D341Med (cell line): ENCODE measurements at regions not wholly inside any gene's neighbourhood (a gene's known extent, or its start where the extent isn't known, plus 50 kb on each side); places are given as distances from the start of the nearest gene placed in this dataset.
A peak's percentile ranks its signal among the peaks of the same experiment; 100 is the strongest.

Experiments
- DNase-seq: peaks from one replicate; pipeline ENCODE4 v3.0.0; 2012; ENCODE audit warnings: low spot score

DNA sequence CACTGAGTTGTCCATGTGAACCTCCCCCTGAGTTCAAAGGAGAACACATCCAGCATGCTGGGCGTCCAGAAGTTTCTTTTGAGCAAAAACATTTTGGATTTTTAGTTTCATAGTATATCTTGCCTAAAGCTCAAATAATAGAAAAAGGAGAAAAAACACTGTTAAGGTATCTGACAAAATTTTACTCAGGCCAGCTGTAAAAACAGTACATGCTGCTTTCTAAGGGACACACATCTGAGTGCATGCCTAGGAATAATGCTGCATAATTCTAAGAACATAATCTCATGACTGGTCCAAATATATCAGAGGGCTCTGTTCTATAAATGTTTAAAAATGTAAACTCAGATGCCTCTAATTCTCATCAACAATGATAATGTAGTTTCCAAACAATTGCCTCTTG is 561.3 kb upstream of the INTU start:
- DNase-seq, result no peak

DNA sequence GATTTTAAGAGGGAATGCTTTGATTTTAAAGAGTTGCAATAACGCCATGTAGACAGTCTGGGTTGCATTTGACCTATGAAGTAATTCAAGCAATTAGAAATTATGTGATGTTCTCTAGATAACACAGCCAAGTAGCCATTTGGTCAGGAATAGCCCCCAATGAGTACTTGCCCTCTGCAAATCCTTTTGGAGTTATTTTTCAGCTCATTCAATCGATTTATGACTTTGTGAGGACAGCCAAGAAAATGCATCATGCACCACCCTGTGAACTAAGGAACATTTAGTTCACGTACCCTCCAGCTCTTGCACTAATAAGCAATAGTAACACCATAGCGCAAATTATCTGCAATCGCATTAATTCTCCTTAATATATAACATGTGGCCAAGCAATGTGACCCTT is 552.6 kb upstream of the INTU start:
- DNase-seq, result no peak

DNA sequence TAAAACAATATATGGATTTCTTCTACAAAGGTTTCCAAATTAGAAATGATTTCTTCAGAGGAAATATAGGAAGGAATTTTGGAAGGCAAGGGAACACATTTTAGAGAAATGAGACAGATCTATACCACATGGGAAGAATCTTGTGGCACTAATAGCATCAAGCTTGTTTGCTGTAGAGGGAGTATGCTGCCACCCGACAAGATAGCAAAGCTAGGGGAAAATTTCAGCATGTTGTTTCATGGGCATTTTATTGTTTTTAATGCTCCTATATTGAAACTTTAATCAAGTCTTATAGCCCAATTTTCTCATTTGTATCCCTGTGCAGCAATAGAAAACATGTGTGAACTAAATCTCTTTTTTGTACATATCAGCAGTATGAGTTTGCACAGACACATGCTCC is 551.7 kb upstream of the INTU start:
- no peak for DNase-seq

DNA sequence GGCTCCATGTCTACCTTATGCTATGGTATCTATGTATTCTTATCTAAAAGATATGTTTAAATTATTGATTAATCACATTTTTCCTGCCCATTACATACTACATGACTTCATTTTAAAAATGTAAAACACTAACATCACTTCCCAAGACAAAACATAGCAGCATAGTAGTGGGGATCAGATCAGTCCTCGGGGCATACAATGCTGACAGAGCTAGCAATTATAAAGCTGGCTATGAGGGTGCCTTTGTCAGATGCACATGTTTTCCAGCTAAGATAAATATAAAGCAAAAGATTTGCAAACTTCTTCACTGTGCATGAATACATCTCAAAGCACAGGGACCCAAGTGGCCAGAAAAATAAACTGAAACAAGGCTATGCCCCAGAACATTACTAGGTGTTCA is 549.8 kb upstream of the INTU start:
- DNase-seq, result no peak

DNA sequence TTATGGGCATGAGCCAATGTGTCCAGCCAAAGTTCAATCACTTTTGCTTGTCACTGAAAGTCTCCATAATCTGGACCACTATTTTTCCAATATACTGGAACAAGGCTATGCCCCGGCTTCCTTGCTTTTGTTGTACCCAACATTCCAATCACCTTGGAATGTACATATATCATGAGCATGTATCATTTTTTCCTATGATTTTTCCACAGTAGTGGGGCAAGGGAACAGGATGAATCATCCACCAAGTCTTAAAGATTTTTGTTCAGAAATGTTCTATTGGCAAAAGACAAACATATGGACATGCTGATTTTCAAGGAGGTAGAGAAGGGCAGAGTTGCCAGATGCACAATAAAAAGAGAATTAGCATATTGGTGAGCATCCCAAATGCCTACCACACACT is 548.1 kb upstream of the INTU start:
- DNase-seq, result no peak

DNA sequence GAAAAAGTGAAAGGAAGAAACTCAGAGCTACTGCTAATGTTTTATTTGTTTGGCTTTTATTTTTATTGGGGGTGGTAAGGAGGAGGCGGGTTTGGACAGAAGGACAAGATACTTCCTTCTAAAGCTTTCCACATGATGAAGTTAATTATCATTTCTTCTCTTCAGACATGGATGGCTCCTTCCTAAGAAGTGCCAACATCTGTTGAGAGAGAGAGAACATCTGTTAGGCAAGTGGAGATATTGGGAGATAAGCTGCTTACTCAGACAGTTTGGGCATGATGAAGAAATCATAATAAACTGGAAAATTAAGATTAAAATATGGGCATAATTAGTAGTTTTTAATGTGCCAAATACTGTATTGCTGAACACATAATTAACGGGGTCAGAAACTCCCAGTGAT is 535.7 kb upstream of the INTU start:
- DNase-seq, result peak; percentile 26

DNA sequence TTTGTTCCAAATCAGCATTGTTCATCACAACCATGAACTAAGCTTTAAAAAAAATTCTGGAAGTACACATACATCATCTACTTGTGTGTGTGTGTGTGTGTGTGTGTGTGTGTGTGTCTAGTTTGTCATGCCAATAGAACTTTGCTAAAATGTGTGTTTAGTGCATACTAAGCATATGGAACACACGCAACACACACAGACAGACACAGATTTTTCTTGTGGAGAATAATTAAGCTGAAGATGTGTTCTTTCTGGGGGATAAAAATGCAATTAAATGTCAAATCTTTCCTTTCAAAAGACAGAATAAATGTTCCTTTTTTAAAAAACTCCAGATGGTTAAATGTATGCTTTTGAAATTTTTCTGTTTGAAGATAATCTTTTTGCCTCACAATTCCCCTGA is 530.4 kb upstream of the INTU start:
- DNase-seq, result no peak

DNA sequence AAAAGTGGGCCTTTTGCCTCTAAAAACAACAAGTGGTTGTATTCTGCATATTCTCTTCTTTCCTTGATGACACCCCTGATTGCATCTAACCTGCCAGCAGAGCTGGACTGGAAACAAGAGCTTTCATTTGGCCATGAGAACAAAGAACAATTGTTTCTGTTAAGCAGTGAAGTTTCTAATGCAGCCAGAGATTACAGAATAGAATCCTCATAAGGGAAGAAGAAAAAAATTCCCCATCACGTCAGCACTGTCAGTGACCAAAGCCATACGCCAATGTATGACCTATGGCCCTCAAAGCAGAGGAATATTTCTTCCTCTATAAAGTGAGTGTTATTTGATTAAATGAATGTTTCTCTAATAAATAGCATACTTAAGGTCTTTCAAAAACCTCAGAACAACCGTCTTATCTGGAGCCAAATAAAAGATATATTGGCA is 529.1 kb upstream of the INTU start:
- no peak for DNase-seq

DNA sequence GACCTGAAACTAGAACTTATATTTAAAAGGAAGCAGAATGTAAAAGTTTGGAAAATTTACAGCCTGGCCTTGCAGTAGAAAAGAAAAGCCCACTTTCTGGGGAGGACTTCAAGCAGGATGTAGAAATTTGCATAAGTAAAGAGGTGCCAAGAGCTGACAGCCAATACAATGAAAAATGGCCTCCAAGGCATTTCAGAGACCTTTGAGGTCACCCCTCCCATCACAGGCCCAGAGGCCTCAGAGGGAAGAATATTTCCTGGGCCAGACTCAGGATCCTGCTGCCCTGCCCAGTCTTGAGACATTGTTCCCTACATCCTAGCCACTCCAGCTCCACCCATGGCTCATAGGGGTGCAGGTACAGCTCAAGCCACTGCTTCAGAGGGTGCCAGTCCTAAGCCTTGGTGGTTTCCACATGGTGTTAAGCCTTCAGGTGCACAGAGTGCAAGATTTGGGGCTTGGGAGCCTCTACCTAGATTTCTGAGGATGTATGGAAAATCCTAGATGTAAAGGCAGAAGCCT is 518.9 kb upstream of the INTU start:
- DNase-seq, result no peak

DNA sequence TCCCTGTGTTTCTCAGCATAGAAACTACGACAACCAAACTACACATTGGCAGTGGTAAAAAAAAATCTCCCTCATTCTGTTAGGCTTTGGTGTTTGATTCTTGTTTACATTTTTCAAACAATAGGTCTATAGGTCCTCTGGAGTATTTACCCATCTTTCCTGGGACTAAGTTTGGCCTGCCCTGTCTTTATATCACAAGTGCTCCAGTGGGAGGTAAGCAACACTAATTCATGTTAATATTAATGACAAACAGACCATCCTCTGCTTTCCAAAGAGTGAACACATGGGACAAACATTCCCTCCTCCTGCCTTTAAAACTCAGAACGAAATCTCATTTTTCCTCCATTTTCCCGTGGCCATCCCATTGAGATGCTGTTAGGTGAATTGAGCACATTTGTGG is 514.1 kb upstream of the INTU start:
- DNase-seq, result no peak

DNA sequence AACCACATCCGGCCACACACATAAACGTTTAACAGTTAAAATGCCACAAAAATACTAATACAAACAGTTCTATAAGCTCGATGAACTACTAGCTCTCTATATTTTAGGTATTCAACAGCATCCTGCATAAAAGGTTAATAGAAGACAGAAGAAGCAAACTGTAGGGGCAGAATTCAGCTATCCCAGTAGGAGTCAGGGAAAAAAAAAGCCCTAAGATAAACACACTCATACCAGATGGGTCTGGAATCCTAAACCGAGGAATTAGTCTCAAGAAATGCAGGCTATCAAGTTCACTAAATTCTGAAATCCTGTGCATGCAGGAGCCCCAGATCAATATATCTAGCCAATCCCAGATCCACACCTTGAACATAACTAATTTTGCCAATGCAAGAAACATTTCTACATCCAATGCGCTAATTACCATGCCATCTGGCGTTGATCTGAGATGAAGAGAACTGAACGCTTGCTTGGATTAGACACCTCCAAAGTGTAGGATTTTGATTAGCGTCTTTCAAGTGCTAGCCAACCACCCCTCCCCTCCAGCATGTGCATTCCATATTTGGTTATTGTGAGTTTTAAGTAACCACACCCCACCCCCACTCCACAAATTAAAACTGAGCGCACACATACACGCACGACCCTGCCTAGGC is 512.2 kb upstream of the INTU start:
- peak; percentile 69 for DNase-seq

DNA sequence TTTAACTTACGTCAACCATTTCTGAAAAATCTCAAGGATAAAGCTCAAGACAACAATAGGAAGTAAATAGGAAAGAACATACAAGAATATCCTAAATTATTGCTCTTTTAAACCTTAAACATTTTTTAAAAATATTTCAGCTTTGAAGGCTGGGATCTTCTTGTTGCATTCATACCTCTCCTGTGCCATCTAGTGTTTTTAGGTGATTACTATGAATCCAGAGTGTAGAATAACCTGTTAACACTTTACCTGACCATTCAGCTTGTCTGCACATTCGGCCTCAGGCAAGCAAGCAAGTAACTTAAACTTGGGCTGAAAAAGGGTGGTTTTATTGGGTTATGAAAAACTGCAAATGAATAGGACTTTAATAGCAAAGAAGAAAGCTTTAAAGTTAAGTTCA is 507.8 kb upstream of the INTU start:
- no peak for DNase-seq

DNA sequence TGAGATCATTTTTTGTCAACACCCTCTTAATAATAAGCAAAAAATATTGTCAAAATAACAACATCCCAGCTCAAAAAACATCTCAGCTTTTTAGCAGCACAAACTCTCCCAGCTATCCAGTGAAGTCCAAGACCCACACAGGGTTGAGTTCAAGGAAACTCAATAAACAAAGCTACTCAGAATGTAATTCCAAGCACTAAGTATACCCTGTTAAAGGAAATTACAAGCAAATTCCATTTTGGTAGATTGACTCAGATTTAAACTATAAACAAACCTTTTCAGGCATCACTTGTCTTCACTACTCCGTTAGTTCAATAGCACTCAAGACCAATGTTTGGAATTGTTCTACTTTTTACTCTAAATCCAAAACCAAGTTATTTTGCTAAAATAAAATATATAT is 506.0 kb upstream of the INTU start:
- DNase-seq, result no peak

DNA sequence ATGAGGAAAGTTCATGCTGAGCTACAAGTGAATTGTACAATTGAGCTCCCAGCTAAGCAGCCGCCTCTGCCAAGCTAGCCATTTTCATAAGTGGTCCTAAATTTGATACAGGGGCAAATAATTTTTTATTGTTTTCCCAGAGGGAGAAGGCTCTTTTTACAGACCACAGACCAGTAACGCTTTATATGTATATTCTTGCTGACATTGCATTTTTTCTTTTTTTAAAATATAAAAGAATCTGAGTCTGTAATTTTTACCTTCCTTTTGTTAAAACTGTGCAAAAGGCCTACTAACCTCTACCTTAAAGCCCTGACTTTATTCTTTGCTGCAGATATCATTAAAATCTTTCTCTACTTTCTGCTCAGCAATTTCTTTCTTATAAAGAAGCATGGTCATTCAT is 501.2 kb upstream of the INTU start:
- DNase-seq, result no peak

DNA sequence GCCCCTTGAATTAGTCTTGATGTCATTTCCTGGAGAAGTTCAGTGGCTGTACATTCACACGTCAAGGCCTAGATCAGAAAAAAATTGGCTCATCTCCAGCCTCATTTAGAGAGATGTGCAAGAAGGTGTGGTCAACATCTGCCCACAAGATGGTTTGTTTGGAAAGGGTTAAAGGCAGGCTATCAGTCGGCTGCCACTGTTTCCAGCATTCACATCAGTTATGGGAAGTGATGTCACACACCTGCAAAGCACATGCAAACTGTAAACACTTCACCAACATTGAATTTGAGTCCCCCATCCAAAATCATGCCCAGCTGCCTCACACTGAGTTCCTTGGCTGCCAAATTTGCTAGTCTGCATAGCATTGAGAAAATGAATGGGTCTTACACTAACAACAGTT is 498.3 kb upstream of the INTU start:
- no peak for DNase-seq

DNA sequence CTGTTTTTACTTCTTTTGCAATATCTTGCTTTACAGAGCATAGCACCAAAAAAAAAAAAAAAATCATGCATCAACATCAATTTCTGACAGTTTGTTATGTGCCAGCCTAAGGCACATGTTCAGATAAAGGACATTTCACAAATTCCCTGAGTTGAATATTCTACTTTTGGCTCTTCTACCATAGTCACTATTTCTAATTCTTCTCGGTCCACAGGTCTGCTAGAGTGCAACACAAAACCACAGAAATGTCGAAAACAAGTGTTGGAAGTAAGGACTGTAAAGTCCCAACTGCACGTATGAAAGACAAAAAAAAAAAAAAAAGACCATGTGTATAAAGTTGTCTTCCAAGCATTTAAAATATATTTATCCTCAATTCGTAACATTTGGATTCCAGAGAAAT is 494.2 kb upstream of the INTU start:
- DNase-seq, result no peak

DNA sequence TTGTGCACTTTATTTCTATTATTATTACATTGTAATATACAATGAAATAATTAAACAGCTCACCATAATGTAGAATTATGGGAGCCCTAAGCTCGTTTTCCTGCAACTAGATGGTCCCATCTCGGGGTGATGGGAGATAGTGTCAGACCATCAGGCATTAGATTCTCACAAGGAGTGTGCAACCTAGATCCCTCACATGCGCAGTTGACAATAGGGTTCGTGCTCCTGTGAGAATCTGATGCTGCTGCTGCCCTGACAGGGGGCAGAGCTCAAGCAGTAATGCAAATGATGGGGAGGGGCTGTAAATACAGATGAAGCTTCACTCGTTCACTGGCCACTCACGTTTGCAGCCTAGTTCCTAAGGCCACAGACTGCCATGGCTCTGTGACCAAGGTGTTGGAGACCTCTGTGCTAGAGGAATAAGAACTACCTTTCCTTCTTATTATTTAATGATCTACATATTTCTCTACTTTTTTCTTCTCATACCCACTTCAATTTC is 492.9 kb upstream of the INTU start:
- no peak for DNase-seq

DNA sequence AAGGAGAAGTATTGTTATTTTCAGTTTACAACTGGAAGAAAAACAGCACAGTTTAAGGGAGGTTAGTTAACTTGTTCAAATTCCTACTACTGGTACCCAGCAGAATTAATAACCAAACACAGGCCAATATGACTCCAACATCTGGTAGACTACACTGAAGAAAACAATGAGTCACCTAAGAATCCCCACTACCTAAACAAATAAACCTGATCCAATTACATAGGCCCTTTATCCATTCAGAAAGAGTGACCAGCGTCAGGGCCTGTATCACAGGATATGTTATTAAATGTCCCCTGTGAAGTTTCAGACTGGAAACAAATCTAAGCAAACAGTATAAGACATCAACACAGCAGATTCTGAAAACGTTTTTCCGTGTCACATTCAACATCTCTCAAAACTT is 492.5 kb upstream of the INTU start:
- no peak for DNase-seq

DNA sequence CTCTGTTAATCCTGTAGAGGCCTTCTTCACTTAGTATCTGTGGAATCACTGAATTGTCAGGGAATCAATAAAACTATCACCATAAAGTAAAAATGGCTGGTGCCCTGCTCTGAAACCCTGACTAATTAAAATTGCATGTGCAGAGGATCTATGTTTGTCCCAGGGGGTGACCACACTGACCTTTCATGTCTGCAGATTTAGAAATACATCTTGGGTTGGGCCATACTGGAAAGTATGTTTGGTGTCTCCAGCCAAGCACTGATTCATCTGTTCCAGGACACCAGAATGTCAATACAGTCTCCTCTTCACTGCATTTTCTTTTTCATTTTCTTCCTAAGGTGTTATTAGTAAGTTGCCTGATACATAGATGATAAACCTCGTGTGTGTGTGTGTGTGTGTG is 490.9 kb upstream of the INTU start:
- DNase-seq, result no peak

DNA sequence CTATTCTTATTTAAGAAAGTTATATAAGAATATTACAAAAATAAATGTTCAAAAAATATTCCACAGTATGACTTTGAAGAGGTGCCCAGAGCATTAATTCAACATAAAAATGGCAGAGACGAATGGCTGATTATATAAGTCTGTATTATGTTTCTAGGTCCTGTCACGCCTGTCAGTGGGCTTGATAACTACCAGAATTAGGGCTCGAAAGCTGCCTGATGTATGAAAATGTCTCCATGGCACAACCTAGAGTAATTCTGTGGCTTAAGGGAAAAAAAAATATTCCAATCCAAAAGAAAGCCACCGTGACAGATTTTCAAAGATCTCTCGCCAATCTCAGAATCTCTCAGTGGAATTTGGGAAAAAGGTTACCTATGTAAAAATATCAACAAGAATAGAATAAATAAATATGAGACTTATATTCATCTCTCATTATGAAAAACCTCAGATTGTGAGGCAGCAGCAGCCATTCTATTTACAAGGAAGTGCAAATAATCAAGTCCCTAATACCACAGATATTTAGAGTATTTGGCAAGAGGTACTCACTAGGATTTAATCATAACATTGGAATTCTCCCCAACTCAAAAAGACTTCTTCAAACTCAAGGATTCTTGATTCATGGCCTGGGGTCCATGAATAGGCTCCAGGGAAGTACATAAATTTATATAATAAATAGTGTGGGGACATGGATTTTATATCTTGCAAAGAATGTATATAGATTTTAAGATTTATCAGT is 489.1 kb upstream of the INTU start:
- no peak for DNase-seq

DNA sequence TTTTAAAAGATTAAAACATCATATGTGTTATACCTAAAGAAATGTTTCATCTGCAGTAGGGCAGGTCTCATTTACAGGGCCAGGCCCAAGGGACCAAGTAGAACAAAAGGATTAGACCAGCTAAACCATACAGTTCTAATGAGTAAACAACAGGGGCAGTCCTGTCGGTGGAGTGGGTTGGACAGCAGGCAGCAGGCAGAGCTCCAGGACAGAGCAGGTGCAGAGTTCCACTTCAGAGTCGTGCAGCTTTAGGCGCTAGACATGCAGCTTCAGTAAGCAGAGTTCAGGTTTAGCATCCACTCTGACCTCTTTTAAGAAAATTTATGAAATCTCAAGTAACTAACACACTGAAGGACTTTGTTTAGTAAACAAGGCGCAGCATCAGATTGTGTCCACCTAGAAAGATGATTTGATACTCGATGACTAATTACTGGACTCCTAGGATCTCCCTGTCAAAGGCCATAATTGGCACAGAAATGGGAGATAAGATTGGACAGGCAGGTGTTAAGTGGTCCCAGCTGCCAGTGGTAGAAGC is 487.7 kb upstream of the INTU start:
- peak; percentile 75 for DNase-seq

DNA sequence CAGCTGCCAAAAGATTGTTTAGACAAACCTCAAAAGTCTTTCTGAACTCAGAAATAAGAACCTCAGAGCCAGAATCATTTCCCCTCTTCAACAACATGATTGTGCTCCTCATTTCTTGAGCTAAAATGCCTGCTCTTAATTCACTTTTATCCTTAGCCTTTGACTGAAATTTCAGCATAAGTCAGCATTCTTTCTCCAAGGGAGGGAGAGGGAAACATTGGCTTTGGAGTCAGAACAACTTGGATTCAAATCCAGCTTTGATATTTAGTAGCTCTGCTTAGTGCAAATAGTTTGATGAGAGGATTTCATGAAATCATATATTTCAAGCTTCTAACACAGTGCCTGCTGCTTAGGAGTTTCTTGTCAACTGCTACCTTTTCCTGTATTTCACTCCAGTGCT is 484.6 kb upstream of the INTU start:
- no peak for DNase-seq

DNA sequence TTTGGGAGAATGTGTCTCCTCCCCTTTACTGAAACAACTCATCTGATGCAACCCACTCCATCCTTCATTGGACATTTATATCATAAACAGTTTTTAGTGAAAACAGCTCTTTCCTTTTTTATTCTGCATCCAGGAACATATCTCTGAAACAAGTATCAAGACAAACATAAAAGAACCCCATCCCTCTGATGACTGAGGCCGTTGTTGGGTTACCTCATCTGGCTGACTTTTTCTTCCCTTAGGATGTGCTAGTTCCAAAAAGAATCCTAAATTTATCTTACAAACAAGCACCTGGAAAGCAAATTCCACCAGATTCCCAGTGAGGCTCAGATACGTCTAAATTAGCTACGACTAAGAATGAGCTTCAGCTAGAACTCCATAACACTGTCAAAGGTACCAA is 483.7 kb upstream of the INTU start:
- no peak for DNase-seq

DNA sequence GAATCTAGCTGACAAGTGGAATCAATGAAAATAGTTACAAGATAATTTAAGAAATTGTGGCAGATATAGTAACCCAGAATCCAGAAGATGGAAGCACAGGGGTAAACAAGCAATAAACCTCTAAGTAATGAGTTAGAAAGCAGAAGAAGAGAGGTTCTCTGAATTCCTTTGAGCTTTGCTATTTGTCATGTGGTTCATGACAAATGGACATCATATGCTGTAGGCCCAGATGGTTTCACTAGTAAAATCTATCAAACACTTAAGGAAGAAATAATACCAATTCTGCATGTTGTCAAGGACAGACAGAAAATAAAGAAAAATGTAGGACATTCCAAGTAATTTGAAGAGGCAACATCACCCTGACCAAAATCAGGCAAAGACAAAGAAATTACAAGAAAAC is 480.8 kb upstream of the INTU start:
- DNase-seq, result no peak
